Activated T-cell treated with anti-CD3 and anti-CD28 coated beads, Interleukin-2, amount 50 U/mL, for 72 hours (primary cell): ENCODE measurements at regions not wholly inside any gene's neighbourhood (a gene's known extent, or its start where the extent isn't known, plus 50 kb on each side); places are given as distances from the start of the nearest gene placed in this dataset.

Source experiments
- ATAC-seq, 2 donors: fragments of 150-1000 bp; cut with Tn5 transposase; replicated peaks in 1 of 2; 2 replicates each; pipeline ENCODE4 v1.10.0; 2021; ENCODE audit warnings: moderate library complexity in 2 of 2, mild to moderate bottlenecking in 1 of 2
- DNase-seq, 2 donors: peaks; one replicate each; pipeline ENCODE4 v3.0.0; 2021 to 2022; ENCODE audit warnings: mixed read lengths in 1 of 2
- H3K27ac Mint-ChIP-seq: one replicate; pipeline ENCODE4 v1.8.0; 2022; ENCODE audit warnings: mild to moderate bottlenecking, moderate library complexity, mixed read lengths
- H3K27me3 Mint-ChIP-seq: one replicate; pipeline ENCODE4 v1.8.0; 2022; ENCODE audit warnings: low read depth, mixed read lengths
- H3K36me3 Mint-ChIP-seq, 2 donors: one replicate each; pipeline ENCODE4 v1.8.0; 2022; ENCODE audit warnings: mixed read lengths in 2 of 2, mild to moderate bottlenecking in 1 of 2; ENCODE audit not compliant: insufficient read depth in 2 of 2
- H3K4me1 Mint-ChIP-seq: one replicate; pipeline ENCODE4 v1.8.0; 2022; ENCODE audit warnings: low read depth, mixed read lengths
- H3K4me3 Mint-ChIP-seq, 2 donors: one replicate each; pipeline ENCODE4 v1.8.0; 2022; ENCODE audit warnings: mild to moderate bottlenecking in 2 of 2, mixed read lengths in 2 of 2, moderate library complexity in 2 of 2
- H3K9me3 Mint-ChIP-seq, 2 donors: one replicate each; pipeline ENCODE4 v1.8.0; 2022; ENCODE audit warnings: mixed read lengths in 2 of 2

GRCh38 chr4:160928482-160928881, 1235.3 kb downstream of the FSTL5 start:
- H3K27ac Mint-ChIP-seq, result no peak overlapping the region
- no peaks in the 10 kb centered on the region for H3K27me3 Mint-ChIP-seq
- DNase-seq (no peak), ATAC-seq (no peak)
- H3K4me3 Mint-ChIP-seq, result no peak overlapping the region
- H3K36me3 Mint-ChIP-seq, result peaks cover 0 to 1% of the 10 kb centered on the region in 2 donors
- no peaks in the 10 kb centered on the region for H3K4me1 Mint-ChIP-seq
- peaks cover 0 to 4% of the 10 kb centered on the region in 2 donors for H3K9me3 Mint-ChIP-seq

- Mint-ChIP-seq H3K36me3 (no peaks in the 10 kb centered on the region), H3K9me3 (peaks cover 4 to 11% of the 10 kb centered on the region in 2 donors), H3K27ac (no peak overlapping the region), H3K4me3 (no peak overlapping the region), H3K4me1 (no peaks in the 10 kb centered on the region), H3K27me3 (no peaks in the 10 kb centered on the region)
- ATAC-seq, result no peak
- DNase-seq, result no peak
These were observed 1216.1 kb downstream of the FSTL5 start for GRCh38 chr4:160947653-160948052.

GRCh38 chr4:160956875-160957274, 1206.9 kb downstream of the FSTL5 start:
- DNase-seq, result no peak
- ATAC-seq, result no peak

GRCh38 chr4:160969925-160970324, 1193.9 kb downstream of the FSTL5 start:
- H3K27ac Mint-ChIP-seq, result no peak overlapping the region
- peaks cover 2 to 4% of the 10 kb centered on the region in 2 donors for H3K9me3 Mint-ChIP-seq
- no peak for ATAC-seq

More at GRCh38 chr4:160956875-160957274, 1206.9 kb downstream of the FSTL5 start:
- Mint-ChIP-seq H3K27me3 (no peaks in the 10 kb centered on the region), H3K9me3 (peaks cover 4 to 6% of the 10 kb centered on the region in 2 donors), H3K4me3 (no peak overlapping the region), H3K36me3 (no peaks in the 10 kb centered on the region), H3K27ac (no peak overlapping the region), H3K4me1 (no peaks in the 10 kb centered on the region)

GRCh38 chr4:160980091-160980490, 1183.7 kb downstream of the FSTL5 start:
- Mint-ChIP-seq H3K4me1 (no peaks in the 10 kb centered on the region), H3K27me3 (no peaks in the 10 kb centered on the region)

More at GRCh38 chr4:160969925-160970324, 1193.9 kb downstream of the FSTL5 start:
- DNase-seq, result no peak
- Mint-ChIP-seq H3K4me3 (no peak overlapping the region), H3K36me3 (peaks cover 0 to 3% of the 10 kb centered on the region in 2 donors), H3K4me1 (no peaks in the 10 kb centered on the region), H3K27me3 (no peaks in the 10 kb centered on the region)

GRCh38 chr4:160981083-160981482, 1182.7 kb downstream of the FSTL5 start:
- Mint-ChIP-seq H3K4me1 (no peaks in the 10 kb centered on the region), H3K4me3 (no peak overlapping the region), H3K9me3 (peaks cover 6 to 11% of the 10 kb centered on the region in 2 donors), H3K27me3 (no peaks in the 10 kb centered on the region), H3K36me3 (no peaks in the 10 kb centered on the region), H3K27ac (no peak overlapping the region)
- no peak for ATAC-seq
- DNase-seq, result no peak

More at GRCh38 chr4:160980091-160980490, 1183.7 kb downstream of the FSTL5 start:
- Mint-ChIP-seq H3K27ac (no peak overlapping the region), H3K9me3 (peaks cover 6 to 12% of the 10 kb centered on the region in 2 donors), H3K36me3 (no peaks in the 10 kb centered on the region), H3K4me3 (no peak overlapping the region)
- DNase-seq (no peak), ATAC-seq (no peak)

GRCh38 chr4:160983035-160983434, 1180.8 kb downstream of the FSTL5 start:
- Mint-ChIP-seq H3K9me3 (peaks cover 6 to 11% of the 10 kb centered on the region in 2 donors), H3K36me3 (no peaks in the 10 kb centered on the region), H3K4me1 (no peaks in the 10 kb centered on the region), H3K4me3 (no peak overlapping the region), H3K27me3 (no peaks in the 10 kb centered on the region), H3K27ac (no peak overlapping the region)
- no peak for ATAC-seq
- no peak for DNase-seq

GRCh38 chr4:161002386-161002785, 1161.4 kb downstream of the FSTL5 start:
- Mint-ChIP-seq H3K27ac (no peak overlapping the region), H3K9me3 (peaks cover 3% of the 10 kb centered on the region in 2 donors), H3K4me3 (no peak overlapping the region), H3K36me3 (peaks cover 0 to 1% of the 10 kb centered on the region in 2 donors), H3K27me3 (no peaks in the 10 kb centered on the region), H3K4me1 (no peaks in the 10 kb centered on the region)
- ATAC-seq (no peak), DNase-seq (no peak)

- no peaks in the 10 kb centered on the region for H3K4me1 Mint-ChIP-seq
- H3K27ac Mint-ChIP-seq, result no peak overlapping the region
- H3K4me3 Mint-ChIP-seq, result no peak overlapping the region
- no peaks in the 10 kb centered on the region for H3K27me3 Mint-ChIP-seq
- DNase-seq (no peak), ATAC-seq (no peak)
- peaks cover 3% of the 10 kb centered on the region in 2 donors for H3K9me3 Mint-ChIP-seq
- peaks cover 0 to 1% of the 10 kb centered on the region in 2 donors for H3K36me3 Mint-ChIP-seq
These were observed 1160.3 kb downstream of the FSTL5 start for GRCh38 chr4:161003418-161004057.

GRCh38 chr4:161005746-161006145, 1158.1 kb downstream of the FSTL5 start:
- Mint-ChIP-seq H3K36me3 (peaks cover 0 to 1% of the 10 kb centered on the region in 2 donors), H3K27me3 (no peaks in the 10 kb centered on the region), H3K9me3 (peaks cover 3 to 5% of the 10 kb centered on the region in 2 donors), H3K4me3 (no peak overlapping the region), H3K4me1 (no peaks in the 10 kb centered on the region), H3K27ac (no peak overlapping the region)
- no peak for ATAC-seq
- no peak for DNase-seq

GRCh38 chr4:161008527-161008926, 1155.3 kb downstream of the FSTL5 start:
- no peaks in the 10 kb centered on the region for H3K27me3 Mint-ChIP-seq
- no peak for ATAC-seq
- peaks cover 1 to 7% of the 10 kb centered on the region in 2 donors for H3K9me3 Mint-ChIP-seq
- H3K36me3 Mint-ChIP-seq, result no peaks in the 10 kb centered on the region
- DNase-seq, result no peak
- no peak overlapping the region for H3K4me3 Mint-ChIP-seq
- no peaks in the 10 kb centered on the region for H3K4me1 Mint-ChIP-seq
- no peak overlapping the region for H3K27ac Mint-ChIP-seq

GRCh38 chr4:161010227-161010626, 1153.6 kb downstream of the FSTL5 start:
- Mint-ChIP-seq H3K4me1 (no peaks in the 10 kb centered on the region), H3K27ac (no peak overlapping the region), H3K9me3 (peaks cover 0 to 5% of the 10 kb centered on the region in 2 donors), H3K4me3 (no peak overlapping the region), H3K36me3 (no peaks in the 10 kb centered on the region), H3K27me3 (no peaks in the 10 kb centered on the region)
- ATAC-seq (no peak), DNase-seq (no peak)
